ENCODE measurements at regions not wholly inside any gene's neighbourhood (a gene's known extent, or its start where the extent isn't known, plus 50 kb on each side); places are given as distances from the start of the nearest gene placed in this dataset.
"Not testable (repeated sequence)": the region's sequence is repeated elsewhere in the genome, so short reads cannot be mapped to it uniquely, and the experiment has no call there.

DNA sequence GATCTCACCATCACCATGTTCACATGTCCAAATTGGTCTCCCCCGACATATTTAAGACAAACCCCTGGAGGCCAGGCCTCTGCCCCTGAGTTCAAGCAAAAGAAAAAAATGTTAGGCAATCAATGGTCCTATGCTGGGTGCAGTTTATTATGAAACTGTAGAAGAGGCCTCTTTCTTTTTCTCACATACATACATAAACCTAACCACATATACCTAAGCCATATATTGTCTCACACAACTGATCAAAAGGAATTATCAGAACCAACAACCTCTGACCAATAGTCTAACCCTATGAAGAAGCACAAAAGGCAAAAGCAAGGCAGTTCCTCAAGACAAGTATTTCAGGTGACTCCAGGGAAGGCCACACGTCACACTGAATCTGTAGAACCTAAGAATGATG lies 49.9 kb downstream of the ILRUN start:
- TF ChIP-seq, protein P1, sequence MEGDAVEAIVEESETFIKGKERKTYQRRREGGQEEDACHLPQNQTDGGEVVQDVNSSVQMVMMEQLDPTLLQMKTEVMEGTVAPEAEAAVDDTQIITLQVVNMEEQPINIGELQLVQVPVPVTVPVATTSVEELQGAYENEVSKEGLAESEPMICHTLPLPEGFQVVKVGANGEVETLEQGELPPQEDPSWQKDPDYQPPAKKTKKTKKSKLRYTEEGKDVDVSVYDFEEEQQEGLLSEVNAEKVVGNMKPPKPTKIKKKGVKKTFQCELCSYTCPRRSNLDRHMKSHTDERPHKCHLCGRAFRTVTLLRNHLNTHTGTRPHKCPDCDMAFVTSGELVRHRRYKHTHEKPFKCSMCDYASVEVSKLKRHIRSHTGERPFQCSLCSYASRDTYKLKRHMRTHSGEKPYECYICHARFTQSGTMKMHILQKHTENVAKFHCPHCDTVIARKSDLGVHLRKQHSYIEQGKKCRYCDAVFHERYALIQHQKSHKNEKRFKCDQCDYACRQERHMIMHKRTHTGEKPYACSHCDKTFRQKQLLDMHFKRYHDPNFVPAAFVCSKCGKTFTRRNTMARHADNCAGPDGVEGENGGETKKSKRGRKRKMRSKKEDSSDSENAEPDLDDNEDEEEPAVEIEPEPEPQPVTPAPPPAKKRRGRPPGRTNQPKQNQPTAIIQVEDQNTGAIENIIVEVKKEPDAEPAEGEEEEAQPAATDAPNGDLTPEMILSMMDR (IDR thresholded peaks at IDR 0.05), result no peak
- no peaks in the 10 kb centered on the region for H3K9me3 Mint-ChIP-seq (ENCODE audit: unreplicated experiment)
- H3K27ac Mint-ChIP-seq (ENCODE audit: unreplicated experiment), result no peak overlapping the region
- no peak overlapping the region for H3K4me3 Mint-ChIP-seq (ENCODE audit: unreplicated experiment)
- H3K36me3 Mint-ChIP-seq (ENCODE audit: unreplicated experiment), result peaks cover 24% of the 10 kb centered on the region
- H3K27me3 Mint-ChIP-seq (ENCODE audit: unreplicated experiment), result no peaks in the 10 kb centered on the region
- no peak for DNase-seq (ENCODE audit: extremely low spot score, unreplicated experiment)
- peaks cover 3% of the 10 kb centered on the region for H3K4me1 Mint-ChIP-seq (ENCODE audit: unreplicated experiment)

DNA sequence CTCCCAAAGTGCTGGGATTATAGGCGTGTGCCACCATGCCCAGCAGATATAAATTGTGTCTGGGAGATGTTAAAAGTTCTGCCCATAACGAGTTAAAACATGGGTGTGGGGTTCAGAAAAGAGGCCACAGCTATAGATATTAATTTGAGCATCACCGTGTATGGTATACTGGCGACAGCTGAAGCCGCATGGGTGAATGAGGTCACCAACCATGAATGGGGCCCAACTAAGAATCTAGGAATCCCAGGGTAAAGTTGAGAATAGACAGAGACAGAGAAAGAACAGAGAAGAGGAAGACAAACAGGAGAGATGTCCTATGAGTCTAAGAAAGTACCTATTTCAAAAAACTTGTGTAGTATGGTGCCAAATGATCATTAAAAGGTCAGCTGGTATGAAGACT lies 50.9 kb downstream of the ILRUN start:
- no peak for DNase-seq (ENCODE audit: extremely low spot score, unreplicated experiment)
- Mint-ChIP-seq H3K4me3 (ENCODE audit: unreplicated experiment) (no peak overlapping the region), H3K27ac (ENCODE audit: unreplicated experiment) (no peak overlapping the region), H3K36me3 (ENCODE audit: unreplicated experiment) (peaks cover 24% of the 10 kb centered on the region), H3K27me3 (ENCODE audit: unreplicated experiment) (no peaks in the 10 kb centered on the region), H3K9me3 (ENCODE audit: unreplicated experiment) (no peaks in the 10 kb centered on the region), H3K4me1 (ENCODE audit: unreplicated experiment) (peaks cover 3% of the 10 kb centered on the region)
- TF ChIP-seq, protein P1 (IDR thresholded peaks at IDR 0.05), result no peak

DNA sequence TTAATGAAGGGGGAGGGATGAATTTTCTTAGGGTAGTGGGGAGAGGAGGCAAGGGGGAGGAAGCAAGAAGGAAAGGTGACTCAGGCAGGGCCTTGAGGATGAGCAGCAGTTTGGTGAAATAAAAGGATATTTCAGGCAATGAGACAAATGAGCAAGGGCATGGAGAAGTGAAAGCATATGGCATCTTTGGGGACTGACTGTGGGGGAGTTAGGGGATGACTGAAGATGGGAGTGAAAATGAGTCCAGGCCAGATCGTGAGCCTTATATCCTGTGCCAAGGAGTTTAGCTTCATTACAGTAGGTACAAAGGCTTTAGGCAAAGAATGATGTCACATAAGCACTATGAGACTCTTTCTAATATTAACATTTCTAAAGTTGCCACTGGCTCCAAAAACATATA lies 51.9 kb downstream of the ILRUN start:
- H3K27ac Mint-ChIP-seq (ENCODE audit: unreplicated experiment), result no peak overlapping the region
- no peaks in the 10 kb centered on the region for H3K27me3 Mint-ChIP-seq (ENCODE audit: unreplicated experiment)
- TF ChIP-seq, protein P1 (IDR thresholded peaks at IDR 0.05), result no peak
- H3K36me3 Mint-ChIP-seq (ENCODE audit: unreplicated experiment), result peaks cover 26% of the 10 kb centered on the region
- no peak for DNase-seq (ENCODE audit: extremely low spot score, unreplicated experiment)
- H3K4me1 Mint-ChIP-seq (ENCODE audit: unreplicated experiment), result peaks cover 1% of the 10 kb centered on the region
- H3K4me3 Mint-ChIP-seq (ENCODE audit: unreplicated experiment), result no peak overlapping the region
- H3K9me3 Mint-ChIP-seq (ENCODE audit: unreplicated experiment), result no peaks in the 10 kb centered on the region

DNA sequence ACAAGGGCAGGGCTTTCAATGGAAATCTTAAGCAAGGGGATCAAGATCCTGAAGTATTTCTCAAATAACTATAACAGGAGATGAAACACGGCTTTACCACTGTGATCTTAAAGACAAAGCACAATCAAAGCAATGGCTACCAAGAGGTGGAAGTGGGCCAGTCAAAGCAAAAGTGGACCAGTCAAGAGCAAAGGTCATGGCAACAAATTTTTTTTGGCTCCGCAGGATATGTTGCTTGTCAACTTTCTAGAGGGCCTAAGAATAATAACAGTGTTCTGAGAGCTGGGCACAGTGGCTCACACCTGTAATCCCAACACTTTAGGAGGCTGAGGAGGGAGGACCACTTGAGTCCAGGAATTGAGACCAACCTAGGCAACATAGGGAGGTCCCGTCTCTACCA lies 54.1 kb downstream of the ILRUN start:
- Mint-ChIP-seq H3K27ac (ENCODE audit: unreplicated experiment) (no peak overlapping the region), H3K4me1 (ENCODE audit: unreplicated experiment) (no peaks in the 10 kb centered on the region), H3K27me3 (ENCODE audit: unreplicated experiment) (no peaks in the 10 kb centered on the region), H3K4me3 (ENCODE audit: unreplicated experiment) (no peak overlapping the region), H3K36me3 (ENCODE audit: unreplicated experiment) (peaks cover 22% of the 10 kb centered on the region), H3K9me3 (ENCODE audit: unreplicated experiment) (no peaks in the 10 kb centered on the region)
- TF ChIP-seq, protein P1 (IDR thresholded peaks at IDR 0.05), result no peak
- no peak for DNase-seq (ENCODE audit: extremely low spot score, unreplicated experiment)

DNA sequence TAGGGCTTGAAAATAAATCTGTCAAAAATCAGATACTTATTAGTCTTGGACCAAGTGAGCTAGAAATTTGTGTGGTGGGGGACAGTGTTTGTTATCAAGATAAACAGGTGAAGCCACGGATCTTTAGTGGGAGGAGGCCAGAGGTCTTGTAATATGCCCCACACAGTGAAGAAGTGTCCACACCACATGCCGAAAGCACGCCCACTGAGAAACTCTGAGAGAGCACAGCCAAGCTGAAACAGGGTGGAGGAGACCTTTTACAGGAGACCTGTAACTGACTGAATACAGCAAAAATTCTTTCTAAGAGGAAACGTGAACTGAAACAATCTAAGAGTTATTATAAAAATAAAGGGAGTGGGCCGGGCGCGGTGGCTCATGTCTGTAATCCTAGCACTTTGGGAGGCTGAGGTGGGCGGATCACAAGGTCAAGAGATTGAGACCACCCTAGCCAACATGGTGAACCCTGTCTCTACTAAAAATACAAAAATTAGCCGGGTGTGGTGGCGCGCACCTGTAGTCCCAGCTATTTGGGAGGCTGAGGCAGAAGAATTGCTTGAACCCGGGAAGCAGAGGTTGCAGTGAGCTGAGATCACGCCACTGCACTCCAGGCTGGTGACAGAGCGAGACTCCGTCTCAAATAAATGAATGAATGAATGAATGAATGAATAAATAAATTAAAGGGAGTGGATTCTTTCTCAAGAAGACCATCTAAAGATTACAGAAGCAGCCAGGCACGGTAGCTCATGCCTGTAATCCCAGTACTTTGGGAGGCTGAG lies 56.3 kb downstream of the ILRUN start:
- H3K9me3 Mint-ChIP-seq (ENCODE audit: unreplicated experiment); H3K27me3 Mint-ChIP-seq (ENCODE audit: unreplicated experiment); H3K4me1 Mint-ChIP-seq (ENCODE audit: unreplicated experiment); H3K4me3 Mint-ChIP-seq (ENCODE audit: unreplicated experiment); DNase-seq (ENCODE audit: extremely low spot score, unreplicated experiment); H3K27ac Mint-ChIP-seq (ENCODE audit: unreplicated experiment): not testable (repeated sequence)
- peaks cover 16% of the 10 kb centered on the region for H3K36me3 Mint-ChIP-seq (ENCODE audit: unreplicated experiment)
